ENCODE measurements at regions not wholly inside any gene's neighbourhood (a gene's known extent, or its start where the extent isn't known, plus 50 kb on each side); places are given as distances from the start of the nearest gene placed in this dataset.

DNA sequence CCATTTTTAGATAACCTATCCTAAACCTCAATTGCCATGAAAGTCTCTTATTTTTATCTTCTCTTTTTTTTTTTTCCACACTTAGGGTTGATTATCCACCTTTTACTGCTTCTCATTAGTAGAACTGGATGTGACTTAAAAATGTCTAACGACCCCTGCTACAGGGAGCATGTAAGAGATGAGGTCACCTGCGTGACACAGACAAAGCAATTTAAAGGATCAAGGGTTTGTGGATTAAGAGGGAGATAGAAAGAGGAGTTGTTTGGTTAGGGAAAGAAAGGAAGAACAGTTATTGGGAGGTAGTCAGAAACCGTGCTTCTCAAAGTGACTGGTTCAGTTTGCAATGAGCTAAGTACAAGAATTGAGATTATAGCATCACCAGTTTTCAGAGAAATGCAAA, 239.1 kb downstream of the ALX1 start:
- TF ChIP-seq, protein P1, sequence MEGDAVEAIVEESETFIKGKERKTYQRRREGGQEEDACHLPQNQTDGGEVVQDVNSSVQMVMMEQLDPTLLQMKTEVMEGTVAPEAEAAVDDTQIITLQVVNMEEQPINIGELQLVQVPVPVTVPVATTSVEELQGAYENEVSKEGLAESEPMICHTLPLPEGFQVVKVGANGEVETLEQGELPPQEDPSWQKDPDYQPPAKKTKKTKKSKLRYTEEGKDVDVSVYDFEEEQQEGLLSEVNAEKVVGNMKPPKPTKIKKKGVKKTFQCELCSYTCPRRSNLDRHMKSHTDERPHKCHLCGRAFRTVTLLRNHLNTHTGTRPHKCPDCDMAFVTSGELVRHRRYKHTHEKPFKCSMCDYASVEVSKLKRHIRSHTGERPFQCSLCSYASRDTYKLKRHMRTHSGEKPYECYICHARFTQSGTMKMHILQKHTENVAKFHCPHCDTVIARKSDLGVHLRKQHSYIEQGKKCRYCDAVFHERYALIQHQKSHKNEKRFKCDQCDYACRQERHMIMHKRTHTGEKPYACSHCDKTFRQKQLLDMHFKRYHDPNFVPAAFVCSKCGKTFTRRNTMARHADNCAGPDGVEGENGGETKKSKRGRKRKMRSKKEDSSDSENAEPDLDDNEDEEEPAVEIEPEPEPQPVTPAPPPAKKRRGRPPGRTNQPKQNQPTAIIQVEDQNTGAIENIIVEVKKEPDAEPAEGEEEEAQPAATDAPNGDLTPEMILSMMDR (conservative IDR thresholded peaks at IDR 0.05; ENCODE audit: low read length) = no peak
- no peak for TF ChIP-seq EZH2phosphoT487 (IDR thresholded peaks at IDR 0.05; ENCODE audit: borderline replicate concordance, low read depth, low read length)

Data from OCI-LY7 (cell line).